Body of pancreas (tissue), 4 donors: ENCODE measurements at regions not wholly inside any gene's neighbourhood (a gene's known extent, or its start where the extent isn't known, plus 50 kb on each side); places are given as distances from the start of the nearest gene placed in this dataset.

Experiments used
- ATAC-seq: fragments of 150-250 bp; one replicate; pipeline ENCODE4 v1.9.1; 2016
- DNase-seq, 4 donors: peaks; one replicate each; pipeline ENCODE4 v3.0.0-alpha.2; 2019
- H3K27ac ChIP-seq, 4 donors: fragments of 200-600 bp; sonication (generic); 1 replicate in 3 of 4; 2 replicates in 1 of 4; pipeline versions ENCODE4 v1.5.1 to v1.6.1; 2016 to 2019; ENCODE audit warnings: mild to moderate bottlenecking in 1 of 4, mixed read lengths in 1 of 4, moderate library complexity in 1 of 4
- H3K27me3 ChIP-seq, 2 donors: fragments of 200-600 bp; sonication (generic); one replicate each; pipeline ENCODE4 v1.6.0; 2016; ENCODE audit warnings: mild to moderate bottlenecking in 1 of 2
- H3K36me3 ChIP-seq, 2 donors: fragments of 200-600 bp; sonication (generic); replicated peaks in 1 of 2; 2 replicates each; pipeline ENCODE4 v1.5.1; 2016; ENCODE audit warnings: low read depth in 2 of 2; ENCODE audit not compliant: insufficient read depth in 1 of 2
- H3K4me1 ChIP-seq: fragments of 200-600 bp; sonication (generic); one replicate; pipeline ENCODE4 v1.6.0; 2016
- H3K4me3 ChIP-seq, 2 donors: fragments of 200-600 bp; sonication (generic); 1 replicate in 1 of 2; 2 replicates in 1 of 2; pipeline ENCODE4 v1.5.1; 2016 to 2019
- H3K9me3 ChIP-seq, 3 donors: fragments of 200-600 bp; sonication (generic); 1 replicate in 2 of 3; 2 replicates in 1 of 3; pipeline ENCODE4 v1.5.1; 2016
- CTCF ChIP-seq, 7 experiments: fragments of 450-650 bp in 4 of 7; fragments of 200-600 bp in 3 of 7; sonication (generic) in 3 of 7; IDR thresholded peaks; one replicate each; pipeline ENCODE4 v1.5.1; 2016 to 2019; ENCODE audit warnings: antibody characterized with exemption in 7 of 7
- POLR2A ChIP-seq, 3 donors: fragments of 450-650 bp; IDR thresholded peaks; one replicate each; pipeline ENCODE4 v1.6.1; 2016; ENCODE audit warnings: antibody characterized with exemption in 3 of 3, mild to moderate bottlenecking in 2 of 3
- WGBS, 2 donors: methylation state at CpG; one replicate each; pipeline ENCODE4 v1.1.5; 2017; 5-methylcytosine and 5-hydroxymethylcytosine counted together
- intact Hi-C: fragments of 100-400 bp; cut with DNase I; formaldehyde crosslinking; loops from one replicate; pipeline ENCODE4 v1.15.1; 2023

- 80 to 81% methylated on average over 6 of the region's 6 CpGs for WGBS, 2 donors
- H3K36me3 ChIP-seq: no peaks in the 10 kb centered on the region
- H3K27me3 ChIP-seq: no peaks in the 10 kb centered on the region
- ATAC-seq (no peak), DNase-seq (no peak)
- intact Hi-C loops: no loop called here
- TF ChIP-seq CTCF (IDR thresholded peaks at IDR 0.05): no peak
- TF ChIP-seq POLR2A (IDR thresholded peaks at IDR 0.05): no peak
- H3K9me3 ChIP-seq: no peaks in the 10 kb centered on the region
- no peak overlapping the region for H3K4me3 ChIP-seq
- H3K27ac ChIP-seq: no peak overlapping the region
- H3K4me1 ChIP-seq: no peaks in the 10 kb centered on the region
Observed at GRCh38 chr7:116139007-116139406, 71.3 kb upstream of the TES start.

GRCh38 chr7:116139807-116140206 is 70.5 kb upstream of the TES start:
- Histone ChIP-seq H3K27me3 (no peaks in the 10 kb centered on the region), H3K27ac (no peak overlapping the region), H3K36me3 (no peaks in the 10 kb centered on the region), H3K4me1 (no peaks in the 10 kb centered on the region), H3K9me3 (no peaks in the 10 kb centered on the region), H3K4me3 (no peak overlapping the region)
- ATAC-seq: no peak
- intact Hi-C loops: no loop called here
- DNase-seq: no peak
- no peak for TF ChIP-seq POLR2A (IDR thresholded peaks at IDR 0.05)
- TF ChIP-seq CTCF (IDR thresholded peaks at IDR 0.05): no peak

- 82 to 91% methylated on average over 1 of the region's 1 CpG for WGBS, 2 donors
- DNase-seq (no peak), ATAC-seq (no peak)
- no peaks in the 10 kb centered on the region for H3K27me3 ChIP-seq
- TF ChIP-seq CTCF (IDR thresholded peaks at IDR 0.05): no peak
- no peak for TF ChIP-seq POLR2A (IDR thresholded peaks at IDR 0.05)
- no peak overlapping the region for H3K27ac ChIP-seq
- H3K4me3 ChIP-seq: no peak overlapping the region
- no peaks in the 10 kb centered on the region for H3K9me3 ChIP-seq
- intact Hi-C loops: no loop called here
- no peaks in the 10 kb centered on the region for H3K36me3 ChIP-seq
- H3K4me1 ChIP-seq: no peaks in the 10 kb centered on the region
Observed at GRCh38 chr7:116142374-116142773, 68.0 kb upstream of the TES start.

- TF ChIP-seq CTCF (IDR thresholded peaks at IDR 0.05) (no peak), POLR2A (IDR thresholded peaks at IDR 0.05) (no peak)
- H3K4me1 ChIP-seq: no peaks in the 10 kb centered on the region
- no peak overlapping the region for H3K4me3 ChIP-seq
- no peaks in the 10 kb centered on the region for H3K9me3 ChIP-seq
- intact Hi-C loops: no loop called here
- WGBS, 2 donors: 52 to 58% methylated on average over 6 of the region's 6 CpGs
- H3K27me3 ChIP-seq: no peaks in the 10 kb centered on the region
- DNase-seq (no peak), ATAC-seq (no peak)
- H3K36me3 ChIP-seq: no peaks in the 10 kb centered on the region
- no peak overlapping the region for H3K27ac ChIP-seq
Observed at GRCh38 chr7:116142850-116143249, 67.5 kb upstream of the TES start.

GRCh38 chr7:116145245-116145852 is 65.0 kb upstream of the TES start:
- ATAC-seq (no peak), DNase-seq (no peak)
- Histone ChIP-seq H3K27ac (no peak overlapping the region), H3K36me3 (no peaks in the 10 kb centered on the region), H3K4me3 (no peak overlapping the region), H3K4me1 (no peaks in the 10 kb centered on the region), H3K27me3 (no peaks in the 10 kb centered on the region), H3K9me3 (no peaks in the 10 kb centered on the region)
- WGBS, 2 donors: 41 to 51% methylated on average over 2 of the region's 2 CpGs
- TF ChIP-seq CTCF (IDR thresholded peaks at IDR 0.05) (no peak), POLR2A (IDR thresholded peaks at IDR 0.05) (no peak)
- intact Hi-C loops: no loop called here
